Aorta (tissue), 5 donors: ENCODE measurements at regions not wholly inside any gene's neighbourhood (a gene's known extent, or its start where the extent isn't known, plus 50 kb on each side); places are given as distances from the start of the nearest gene placed in this dataset.

Experiments
- ATAC-seq: fragments of 200-7000 bp; cut with Tn5 transposase; one replicate; pipeline ENCODE4 v1.9.1; 2022; ENCODE audit warnings: moderate library complexity; ENCODE audit not compliant: low FRiP score
- DNase-seq, 2 donors: peaks; one replicate each; pipeline ENCODE4 v3.0.0-alpha.2; 2020
- H3K27ac ChIP-seq, 2 donors: one replicate each; pipeline ENCODE4 v1.5.1; 2013; ENCODE audit warnings: low read length in 2 of 2, mild to moderate bottlenecking in 2 of 2, moderate library complexity in 2 of 2, control low read depth in 1 of 2, inconsistent platforms in 1 of 2, low read depth in 1 of 2
- H3K27me3 ChIP-seq, 2 donors: one replicate each; pipeline ENCODE4 v1.6.1; 2013; ENCODE audit warnings: control low read depth in 1 of 2, low read length in 1 of 2, mild to moderate bottlenecking in 1 of 2, moderate library complexity in 1 of 2; ENCODE audit not compliant: insufficient read depth in 2 of 2, control insufficient read depth in 1 of 2
- H3K36me3 ChIP-seq, 2 donors: one replicate each; pipeline ENCODE4 v1.6.1; 2013; ENCODE audit warnings: control low read depth in 1 of 2, low read length in 1 of 2, mild to moderate bottlenecking in 1 of 2; ENCODE audit not compliant: insufficient read depth in 2 of 2, control insufficient read depth in 1 of 2
- H3K4me1 ChIP-seq, 2 donors: one replicate each; pipeline ENCODE4 v1.6.1; 2013; ENCODE audit warnings: low read length in 2 of 2, control low read depth in 1 of 2, mild to moderate bottlenecking in 1 of 2, moderate library complexity in 1 of 2; ENCODE audit not compliant: insufficient read depth in 2 of 2, control insufficient read depth in 1 of 2
- H3K4me3 ChIP-seq, 2 donors: one replicate each; pipeline ENCODE4 v1.5.1; 2013; ENCODE audit warnings: low read length in 2 of 2, control low read depth in 1 of 2, mild to moderate bottlenecking in 1 of 2
- H3K9me3 ChIP-seq: one replicate; pipeline ENCODE4 v1.6.1; 2013; ENCODE audit warnings: mild to moderate bottlenecking, low read length; ENCODE audit not compliant: control insufficient read depth
- WGBS, 2 donors: extraction: QIAGEN DNeasy Blood & Tissue Kit; methylation state at CpG; one replicate each; pipeline ENCODE4 v1.1.7; 2013; 5-methylcytosine and 5-hydroxymethylcytosine counted together
- intact Hi-C, 2 donors: fragments of 100-400 bp; cut with DNase I; formaldehyde crosslinking; loops; one replicate each; pipeline versions ENCODE4 v1.14.2 to v1.15.0; 2022
- donor health status: healthy with polysubstance abuse.
- donor health status: Bipolar disorder and iron deficiency.
- donor health status: DM: no; HTN: no; CAD: no.
- donor health status: DM: no; HTN: no; CAD: no.
- donor health status: DM: yes; HTN: yes; CAD: no.

DNA sequence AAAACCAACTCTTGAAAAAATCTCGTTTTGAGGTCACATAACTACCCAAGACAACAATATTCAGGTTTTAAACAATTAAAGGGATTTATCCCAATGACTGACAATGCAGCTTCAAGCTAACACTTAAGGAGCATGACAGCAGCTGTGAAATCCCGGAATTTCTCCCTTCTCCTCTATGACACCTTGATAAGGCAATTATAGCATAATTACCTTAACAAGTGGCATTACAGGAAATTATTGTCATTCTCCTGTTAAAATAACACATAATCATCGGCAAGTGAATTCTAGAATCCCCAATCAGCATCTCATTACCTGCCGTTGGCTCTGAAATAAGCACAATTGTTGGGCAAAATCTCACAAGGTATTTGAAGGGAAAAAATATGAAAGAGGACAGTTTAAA is 417.0 kb upstream of the PFKP start:
- ATAC-seq = no peak
- no peaks in the 10 kb centered on the region for H3K36me3 ChIP-seq
- intact Hi-C loops = no loop called here
- H3K27me3 ChIP-seq = no peaks in the 10 kb centered on the region
- no peak overlapping the region for H3K27ac ChIP-seq
- 63 to 67% methylated on average over 4 of the region's 4 CpGs for WGBS, 2 donors
- no peaks in the 10 kb centered on the region for H3K4me1 ChIP-seq
- H3K4me3 ChIP-seq = no peak overlapping the region
- peaks cover 2% of the 10 kb centered on the region for H3K9me3 ChIP-seq
- DNase-seq = no peak

DNA sequence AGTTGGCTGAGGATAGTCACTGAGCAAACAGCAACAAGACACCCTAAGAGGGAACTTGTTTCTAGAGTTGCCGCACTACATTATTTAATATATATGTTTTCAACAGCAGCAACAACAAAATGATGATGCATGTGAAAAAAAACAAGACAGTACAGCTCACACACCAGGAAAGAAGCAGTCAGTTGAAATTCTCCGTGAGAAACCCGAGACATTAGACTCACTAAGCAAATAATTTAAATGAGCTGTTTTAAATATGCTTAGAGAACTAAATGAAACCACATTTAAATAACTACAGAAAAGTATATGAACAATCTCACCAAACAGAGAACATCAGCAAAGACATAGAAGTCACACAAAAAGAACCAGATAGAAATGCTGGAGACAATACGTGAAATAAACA is 426.3 kb upstream of the PFKP start:
- intact Hi-C loops = no loop called here
- Histone ChIP-seq H3K36me3 (no peaks in the 10 kb centered on the region), H3K9me3 (no peaks in the 10 kb centered on the region), H3K4me3 (no peak overlapping the region), H3K27ac (no peak overlapping the region), H3K4me1 (no peaks in the 10 kb centered on the region), H3K27me3 (no peaks in the 10 kb centered on the region)
- ATAC-seq (no peak), DNase-seq (no peak)
- WGBS, 2 donors = 88 to 90% methylated on average over 4 of the region's 4 CpGs

DNA sequence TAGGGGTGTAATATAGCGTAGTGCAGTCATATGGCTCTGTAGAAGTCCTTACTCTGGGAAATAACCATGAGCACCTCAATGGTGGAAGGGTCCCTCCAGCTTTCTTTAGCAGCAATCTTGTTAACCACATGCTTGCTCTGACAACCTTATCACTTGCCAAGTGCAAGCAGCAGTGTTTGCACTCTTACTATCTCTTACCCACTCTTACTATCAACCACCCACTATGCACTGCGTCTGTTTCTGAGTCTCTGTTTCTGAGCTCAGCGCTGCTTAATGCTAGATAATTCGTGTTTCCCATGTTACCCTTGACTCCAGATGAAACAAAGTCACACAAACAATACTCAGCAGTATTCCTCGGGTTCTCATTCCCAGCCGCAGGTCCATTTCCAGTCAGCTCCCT is 433.7 kb upstream of the PFKP start:
- H3K27ac ChIP-seq = no peak overlapping the region
- intact Hi-C loops = no loop called here
- H3K4me3 ChIP-seq = no peak overlapping the region
- no peak for ATAC-seq
- no peaks in the 10 kb centered on the region for H3K36me3 ChIP-seq
- no peaks in the 10 kb centered on the region for H3K9me3 ChIP-seq
- WGBS, 2 donors = 74 to 77% methylated on average over 6 of the region's 6 CpGs
- no peak for DNase-seq
- no peaks in the 10 kb centered on the region for H3K4me1 ChIP-seq
- no peaks in the 10 kb centered on the region for H3K27me3 ChIP-seq

DNA sequence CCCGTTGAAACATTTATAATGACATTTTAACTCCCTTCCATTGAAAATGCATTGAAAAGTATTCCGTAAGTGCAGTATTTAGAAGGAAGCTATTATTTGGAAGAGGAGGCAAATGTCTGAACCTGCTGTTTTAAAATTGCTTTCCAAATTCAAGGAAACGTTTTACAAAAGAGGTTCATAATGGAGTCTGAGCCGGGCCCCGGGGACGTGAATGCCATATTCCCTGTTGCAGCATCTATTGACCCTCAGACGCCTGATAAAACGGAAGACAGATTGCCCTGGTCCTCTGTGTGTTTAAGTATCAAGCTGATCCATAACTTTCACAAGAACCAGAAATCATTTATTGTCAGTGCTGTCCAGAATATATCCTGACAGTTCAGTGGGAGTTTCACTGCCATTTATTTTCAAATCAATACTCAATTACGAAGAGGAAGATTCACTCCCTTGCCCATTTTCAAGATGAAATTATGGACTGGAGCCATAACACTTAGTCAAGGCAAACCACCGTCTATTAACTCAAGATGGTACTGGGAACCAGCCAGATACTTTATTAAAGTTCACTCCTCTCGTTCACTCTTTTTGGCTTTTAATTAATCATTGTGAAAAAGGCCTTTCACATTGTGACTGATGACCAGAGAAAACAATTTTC is 435.7 kb upstream of the PFKP start:
- no peak overlapping the region for H3K4me3 ChIP-seq
- WGBS, 2 donors = 67 to 70% methylated on average over 11 of the region's 11 CpGs
- intact Hi-C loops = no loop called here

DNA sequence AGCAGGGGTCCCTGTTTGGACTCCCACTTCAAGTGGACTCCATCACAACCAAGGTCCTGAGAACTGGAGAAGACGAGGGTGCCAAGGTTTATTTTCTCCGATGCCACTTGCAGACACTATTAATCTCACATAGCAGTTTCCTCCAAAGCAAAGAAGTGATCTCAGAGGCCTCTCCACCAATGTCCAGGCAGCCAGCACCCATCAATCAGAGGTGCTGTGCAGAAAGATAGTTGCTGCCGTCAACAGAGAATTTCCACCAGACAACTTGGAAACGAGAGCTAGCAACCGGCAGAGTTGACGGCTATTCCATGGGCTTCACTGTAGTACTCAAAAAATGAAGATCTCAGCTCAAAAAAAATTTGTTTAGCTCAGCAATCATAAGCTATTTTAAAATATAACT is 438.6 kb upstream of the PFKP start:
- no peaks in the 10 kb centered on the region for H3K36me3 ChIP-seq
- H3K27ac ChIP-seq = no peak overlapping the region
- no peaks in the 10 kb centered on the region for H3K27me3 ChIP-seq
- WGBS, 2 donors = 13 to 38% methylated on average over 6 of the region's 6 CpGs
- no peaks in the 10 kb centered on the region for H3K4me1 ChIP-seq
- intact Hi-C loops = no loop called here
- H3K4me3 ChIP-seq = no peak overlapping the region
- no peak for DNase-seq
- H3K9me3 ChIP-seq = no peaks in the 10 kb centered on the region
- ATAC-seq = no peak

More for the DNA sequence above, 435.7 kb upstream of the PFKP start:
- no peaks in the 10 kb centered on the region for H3K36me3 ChIP-seq
- no peaks in the 10 kb centered on the region for H3K4me1 ChIP-seq
- DNase-seq (no peak), ATAC-seq (no peak)
- H3K27ac ChIP-seq = no peak overlapping the region
- no peaks in the 10 kb centered on the region for H3K9me3 ChIP-seq
- H3K27me3 ChIP-seq = no peaks in the 10 kb centered on the region

DNA sequence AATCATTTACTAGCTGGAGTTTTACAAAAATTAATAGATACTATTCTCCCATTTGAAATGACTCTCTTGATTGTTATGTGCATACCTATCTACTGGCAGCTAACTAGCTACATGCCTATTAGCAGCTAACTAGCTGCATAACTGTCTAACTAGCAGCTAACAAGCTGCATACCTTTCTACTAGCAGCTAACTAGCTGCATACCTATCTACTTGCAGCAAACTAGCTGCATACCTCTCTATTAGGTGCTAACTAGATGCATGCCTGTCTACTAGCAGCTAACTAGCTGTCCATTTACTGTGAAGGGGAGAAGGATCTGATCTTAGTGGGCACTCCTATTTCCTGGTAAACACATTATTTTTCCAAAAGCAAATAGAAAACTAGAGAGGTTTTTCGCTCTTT is 439.4 kb upstream of the PFKP start:
- no peaks in the 10 kb centered on the region for H3K36me3 ChIP-seq
- H3K27me3 ChIP-seq = no peaks in the 10 kb centered on the region
- no peaks in the 10 kb centered on the region for H3K9me3 ChIP-seq
- ATAC-seq (no peak), DNase-seq (no peak)
- no peak overlapping the region for H3K4me3 ChIP-seq
- WGBS, 2 donors = 36 to 71% methylated on average over 1 of the region's 1 CpG
- H3K4me1 ChIP-seq = no peaks in the 10 kb centered on the region
- intact Hi-C loops = no loop called here
- no peak overlapping the region for H3K27ac ChIP-seq

DNA sequence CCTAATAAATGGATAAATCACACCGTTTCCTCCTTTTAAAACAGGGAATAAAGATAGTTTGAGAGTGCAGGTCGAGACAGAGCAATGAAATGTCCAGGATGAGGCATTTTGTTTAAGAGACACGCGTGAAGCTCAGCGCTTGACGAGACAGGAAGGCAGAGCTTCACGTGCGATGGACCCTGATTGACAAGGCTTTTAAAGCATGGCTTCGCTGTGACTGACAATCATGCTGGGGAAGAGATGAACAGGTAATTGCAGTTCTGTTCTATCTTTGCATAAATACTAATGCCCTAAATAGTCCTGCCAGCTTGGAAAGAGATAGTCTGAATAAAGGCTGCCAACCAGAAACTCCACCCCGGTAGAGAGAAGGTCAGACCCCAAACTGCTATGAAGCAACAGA is 442.3 kb upstream of the PFKP start:
- no peaks in the 10 kb centered on the region for H3K27me3 ChIP-seq
- ATAC-seq (no peak), DNase-seq (no peak)
- H3K4me1 ChIP-seq = no peaks in the 10 kb centered on the region
- H3K27ac ChIP-seq = no peak overlapping the region
- H3K9me3 ChIP-seq = no peaks in the 10 kb centered on the region
- WGBS, 2 donors = 89% methylated on average over 10 of the region's 10 CpGs
- H3K4me3 ChIP-seq = no peak overlapping the region
- intact Hi-C loops = no loop called here
- no peaks in the 10 kb centered on the region for H3K36me3 ChIP-seq

DNA sequence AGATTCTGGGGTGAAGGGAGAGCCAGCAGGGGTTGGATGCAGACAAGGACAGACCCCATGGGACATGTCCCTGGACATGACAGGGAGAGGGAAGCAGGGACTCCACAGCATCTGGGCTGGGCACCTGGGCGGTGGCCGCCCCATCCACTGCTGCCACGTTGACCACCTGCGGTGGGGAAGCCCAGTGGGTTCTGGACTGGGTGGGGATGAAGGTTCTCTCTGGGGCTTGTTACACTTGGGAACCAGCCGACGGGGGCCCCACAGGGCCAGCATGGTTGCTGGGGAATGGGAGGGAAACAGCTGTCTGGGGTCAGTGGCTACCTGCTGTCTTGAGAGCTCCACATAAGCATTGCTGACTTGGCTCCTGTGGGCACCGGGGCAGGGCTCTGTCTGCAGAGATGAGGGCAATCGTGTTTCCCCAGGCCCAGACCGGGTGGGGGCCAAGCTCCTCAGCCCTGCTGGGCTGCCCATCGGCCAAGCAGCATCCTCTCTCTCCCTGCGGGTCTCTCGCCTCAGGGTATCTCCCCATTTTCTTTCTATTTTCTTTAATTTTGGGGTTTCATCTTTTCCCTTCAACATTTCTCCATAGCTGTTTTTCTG is 443.6 kb upstream of the PFKP start:
- 88 to 92% methylated on average over 12 of the region's 12 CpGs for WGBS, 2 donors
- DNase-seq = no peak
- Histone ChIP-seq H3K9me3 (no peaks in the 10 kb centered on the region), H3K4me1 (no peaks in the 10 kb centered on the region), H3K27me3 (no peaks in the 10 kb centered on the region), H3K4me3 (no peak overlapping the region), H3K36me3 (no peaks in the 10 kb centered on the region), H3K27ac (no peak overlapping the region)
- intact Hi-C loops = no loop called here
- ATAC-seq = no peak

DNA sequence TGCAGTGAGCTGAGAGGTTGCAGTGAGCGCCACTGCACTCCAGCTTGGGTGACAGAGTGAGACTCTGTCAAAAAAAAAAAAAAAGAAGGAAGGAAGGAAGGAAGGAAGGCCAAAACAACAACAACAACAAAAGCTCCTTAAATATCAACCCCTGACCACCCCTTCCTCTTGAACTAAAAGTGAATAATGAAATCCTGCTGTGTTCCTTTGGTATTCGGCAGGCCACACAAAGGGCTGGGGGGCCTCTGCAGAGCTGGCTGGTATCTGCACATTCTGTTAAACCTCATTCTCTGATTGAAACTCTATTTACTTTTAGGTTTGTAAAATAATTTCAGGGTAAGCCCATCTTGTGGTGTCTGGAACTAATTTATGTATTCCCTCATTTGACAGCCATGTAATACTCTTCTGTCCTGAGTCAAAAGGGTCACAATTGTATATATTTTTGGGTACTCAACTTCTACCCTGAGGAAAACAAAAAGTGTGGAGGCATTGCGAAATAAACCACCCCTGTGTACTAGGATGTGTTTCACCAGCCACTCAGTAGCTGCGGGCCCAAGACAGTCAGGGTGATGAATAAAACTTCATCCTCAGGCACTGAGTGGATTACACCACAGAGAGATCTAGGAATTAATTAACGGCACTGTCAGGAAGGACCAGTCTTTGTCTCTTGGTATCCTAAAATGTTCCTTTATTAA is 446.4 kb upstream of the PFKP start:
- Histone ChIP-seq H3K4me1 (no peaks in the 10 kb centered on the region), H3K9me3 (no peaks in the 10 kb centered on the region), H3K4me3 (no peak overlapping the region), H3K36me3 (no peaks in the 10 kb centered on the region), H3K27me3 (no peaks in the 10 kb centered on the region), H3K27ac (no peak overlapping the region)
- intact Hi-C loops = no loop called here
- WGBS, 2 donors = 69 to 77% methylated on average over 5 of the region's 5 CpGs
- no peak for ATAC-seq
- no peak for DNase-seq
